K562 (cell line): ENCODE measurements at regions not wholly inside any gene's neighbourhood (a gene's known extent, or its start where the extent isn't known, plus 50 kb on each side); places are given as distances from the start of the nearest gene placed in this dataset.

Experiments
- HBP1 ChIP-seq: fragments of 450-650 bp; formaldehyde crosslinking; IDR thresholded peaks from 2 replicates; pipeline ENCODE4 v1.4.0; 2022; ENCODE audit warnings: missing genetic modification characterization
- KLF16 ChIP-seq: IDR thresholded peaks from 2 replicates; pipeline ENCODE4 v1.6.1; 2016; ENCODE audit warnings: antibody characterized with exemption
- POLR2A ChIP-seq: fragments of 450-650 bp; conservative IDR thresholded peaks from 2 replicates; pipeline ENCODE4 v1.6.1; 2016
- SIN3A ChIP-seq, 2 experiments: fragments of 150-350 bp in 1 of 2; IDR thresholded peaks; 2 replicates each; pipeline ENCODE4 v1.6.1; 2011 to 2016; ENCODE audit warnings: borderline replicate concordance in 2 of 2, low read depth in 2 of 2, low read length in 2 of 2, mild to moderate bottlenecking in 2 of 2, moderate library complexity in 2 of 2; ENCODE audit not compliant: control insufficient read depth in 1 of 2
- TAF1 ChIP-seq: IDR thresholded peaks from 2 replicates; pipeline ENCODE4 v1.6.1; 2011; ENCODE audit warnings: mild to moderate bottlenecking, low read length, moderate library complexity; ENCODE audit not compliant: insufficient read depth, control insufficient read depth, severe bottlenecking; ENCODE audit errors: extremely low read depth
- ZC3H11A ChIP-seq: IDR thresholded peaks from 2 replicates; pipeline ENCODE4 v1.6.1; 2012; ENCODE audit warnings: low read depth, low read length, improper control_type of control experiment

- no peak for TF ChIP-seq KLF16
- TF ChIP-seq POLR2A = no peak
- no peak for TF ChIP-seq ZC3H11A
- TF ChIP-seq HBP1 (CRISPR knock-in tag) = no peak
- no peak for TF ChIP-seq TAF1
- TF ChIP-seq SIN3A (IDR thresholded peaks at IDR 0.05; ENCODE audit: borderline replicate concordance in 2 of 2, control insufficient read depth in 1 of 2, low read depth in 2 of 2, low read length in 2 of 2) = no peak
These were observed 78.0 kb upstream of the GATA5 start for GRCh38 chr20:62553838-62554161.
